SK-N-DZ (cell line): ENCODE measurements at regions not wholly inside any gene's neighbourhood (a gene's known extent, or its start where the extent isn't known, plus 50 kb on each side); places are given as distances from the start of the nearest gene placed in this dataset.

Experiments used
- DNase-seq: peaks from one replicate; pipeline ENCODE4 v3.0.0-alpha.2; 2015; ENCODE audit warnings: low spot score

DNA sequence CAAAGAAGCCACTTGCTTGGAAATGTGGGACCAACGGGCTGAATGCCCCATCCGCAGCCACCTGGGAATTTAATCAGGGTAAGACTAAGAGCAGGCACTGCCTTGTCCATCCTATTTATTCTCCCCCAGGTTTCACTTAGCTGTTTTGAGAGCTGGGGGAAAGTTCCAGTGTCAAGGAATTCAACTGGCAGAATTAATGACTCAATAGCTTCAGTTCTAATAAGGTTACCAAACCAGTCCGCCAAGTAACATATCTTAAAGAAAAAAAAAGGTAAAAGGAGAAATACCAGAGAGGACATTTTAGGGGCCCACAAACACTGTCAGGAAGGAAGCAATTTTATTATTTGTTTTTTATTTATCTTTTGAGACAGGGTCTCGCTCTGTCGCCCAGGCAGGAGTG, 157.6 kb upstream of the SOD1 start:
- DNase-seq: no peak

- DNase-seq: no peak
Measured at GRCh38 chr21:31500982-31501381, 156.9 kb upstream of the TIAM1 start.

- DNase-seq: no peak
Measured at GRCh38 chr21:31500071-31500470, 156.0 kb upstream of the TIAM1 start.

DNA sequence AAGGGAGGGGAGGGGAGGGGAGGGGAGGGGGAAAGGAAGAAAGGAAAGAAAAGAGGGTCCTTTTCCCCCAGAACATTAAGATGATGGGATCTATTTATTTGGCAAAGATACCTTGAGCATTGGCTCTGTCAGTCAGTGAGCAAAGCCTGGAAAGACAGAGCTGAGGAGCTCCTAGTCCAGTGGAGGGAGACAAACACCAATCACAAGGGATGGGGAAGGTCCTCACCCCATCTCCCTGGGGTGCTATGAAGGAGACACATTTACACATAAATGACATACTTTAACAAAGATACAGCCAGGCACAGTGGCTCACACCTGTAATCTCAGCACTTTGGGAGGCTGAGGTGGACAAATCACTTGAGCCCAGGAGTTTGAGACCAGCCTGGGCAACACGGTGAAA, 154.9 kb upstream of the TIAM1 start:
- DNase-seq: no peak

- DNase-seq: no peak
Measured at GRCh38 chr21:31497914-31498313, 153.9 kb upstream of the TIAM1 start.

DNA sequence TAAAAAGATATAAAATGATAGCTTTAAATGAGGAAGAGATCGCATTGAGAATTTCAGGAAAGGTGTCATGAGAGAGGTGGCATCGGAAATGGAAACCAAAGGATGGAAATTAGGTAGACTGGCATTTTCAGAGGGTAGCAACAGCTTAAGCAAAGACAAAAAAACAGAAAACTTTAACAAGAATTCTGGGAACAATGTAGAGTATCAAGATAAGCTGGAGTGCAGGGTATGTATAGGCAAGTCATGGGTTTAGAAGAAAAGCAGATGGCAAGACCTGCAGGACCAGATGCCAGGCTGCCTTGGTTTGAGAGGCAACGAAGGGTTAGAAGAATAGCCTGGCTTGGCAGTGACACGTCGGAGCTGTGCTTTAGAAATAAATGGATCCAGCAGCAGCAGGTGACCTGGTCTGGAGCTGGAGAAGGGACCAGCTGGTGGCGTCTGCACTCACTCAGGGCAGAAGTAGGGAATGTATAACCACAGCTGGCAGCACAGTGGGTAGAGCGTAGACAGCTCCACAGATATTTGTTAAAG, 149.4 kb upstream of the TIAM1 start:
- no peak for DNase-seq

DNA sequence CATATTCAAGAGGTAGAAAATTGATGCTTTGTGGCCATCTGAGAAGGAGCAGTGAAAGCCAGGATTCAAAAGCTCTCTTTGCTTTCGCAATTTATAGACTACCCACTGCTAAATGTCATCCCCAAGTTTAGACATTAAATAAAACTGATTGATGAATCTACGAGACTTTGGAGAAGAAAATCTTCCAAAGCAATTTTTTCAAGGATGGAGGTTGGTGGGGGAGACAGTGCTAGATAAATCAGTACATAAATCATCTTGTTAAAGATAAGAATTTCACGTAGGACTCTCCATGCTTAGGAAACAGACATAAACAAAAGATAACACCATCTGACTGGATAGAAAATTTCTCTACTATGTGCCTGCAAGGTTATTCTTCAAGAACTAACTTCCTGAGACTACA, 147.6 kb upstream of the TIAM1 start:
- DNase-seq: no peak

DNA sequence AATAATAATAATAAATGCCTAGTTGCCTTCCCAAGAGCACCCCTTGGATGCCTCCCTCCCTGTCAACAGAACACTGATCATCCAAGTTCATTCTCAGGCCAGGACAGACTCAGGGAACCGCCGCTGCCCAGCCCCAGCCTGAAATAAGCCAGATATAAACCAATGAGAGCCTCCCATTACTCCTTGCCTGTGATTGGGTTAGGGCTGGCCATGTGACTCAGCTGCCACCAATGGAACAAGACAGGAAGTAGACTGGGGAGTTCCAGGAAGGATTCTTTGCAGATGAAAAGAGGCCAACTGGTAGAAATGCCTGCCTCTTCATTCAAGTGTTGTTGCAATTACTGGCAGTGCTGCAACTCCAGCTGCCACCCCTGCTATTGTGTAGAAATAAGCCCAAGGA, 146.4 kb upstream of the TIAM1 start:
- no peak for DNase-seq

DNA sequence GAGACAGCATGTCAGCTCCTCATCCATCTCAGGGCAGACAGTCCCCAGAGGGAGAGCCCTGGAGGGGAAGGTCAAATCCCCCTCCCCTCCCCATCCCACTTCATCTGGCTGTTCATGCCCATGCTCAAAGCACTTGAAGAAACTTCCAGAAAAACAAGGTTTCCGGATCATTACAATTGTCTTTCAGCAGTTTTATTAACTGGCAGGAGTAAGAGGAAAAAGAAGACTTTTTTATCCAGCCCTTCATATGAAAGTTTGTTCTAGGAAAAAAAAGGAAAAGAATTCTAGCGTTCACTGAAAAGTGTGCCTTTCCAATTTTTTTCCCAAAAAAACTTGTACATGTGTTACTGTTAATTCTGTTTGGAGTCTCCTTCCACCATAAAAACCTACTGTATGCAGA, 145.7 kb upstream of the TIAM1 start:
- DNase-seq: no peak

DNA sequence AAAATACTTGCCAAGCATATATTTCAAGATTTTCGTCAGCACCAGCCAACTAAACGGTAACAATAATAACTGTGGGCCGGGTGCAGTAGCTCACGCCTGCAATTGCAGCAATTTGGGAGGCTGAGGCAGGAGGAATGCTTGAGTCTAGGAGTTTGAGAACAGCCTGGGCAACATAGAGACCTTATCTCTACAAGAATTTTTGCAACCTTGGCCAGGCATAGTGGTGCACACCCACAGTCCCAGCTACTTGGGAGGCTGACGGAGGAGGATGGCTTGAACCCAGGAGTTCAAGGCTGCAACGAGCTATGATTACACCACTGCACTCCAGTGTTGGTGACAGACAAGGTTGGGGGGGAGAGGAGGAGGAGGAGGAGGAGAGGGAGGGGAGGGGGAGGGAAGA, 145.0 kb upstream of the TIAM1 start:
- DNase-seq: no peak

DNA sequence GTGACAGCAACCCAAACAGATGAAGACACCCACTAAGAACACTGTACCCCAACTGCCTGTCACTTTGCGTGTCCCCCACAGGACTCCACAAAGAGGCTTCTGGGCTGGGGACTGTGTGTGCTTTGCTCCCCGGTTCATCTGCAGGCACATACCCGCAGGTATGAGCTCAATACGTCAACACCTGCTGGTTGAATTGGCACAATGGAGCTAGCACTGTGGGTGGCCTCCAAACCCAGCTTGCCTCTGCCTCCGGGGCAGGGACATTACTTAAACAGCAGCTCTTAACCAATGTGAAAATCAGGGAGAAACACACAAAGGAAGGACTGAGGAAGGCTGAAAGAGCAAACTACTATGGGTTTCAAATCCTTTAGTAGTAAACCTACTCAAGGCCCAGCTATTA, 140.2 kb upstream of the TIAM1 start:
- DNase-seq: no peak

- no peak for DNase-seq
Measured at GRCh38 chr21:31483146-31483545, 139.1 kb upstream of the TIAM1 start.

GRCh38 chr21:31482460-31482859, 138.4 kb upstream of the TIAM1 start:
- no peak for DNase-seq

DNA sequence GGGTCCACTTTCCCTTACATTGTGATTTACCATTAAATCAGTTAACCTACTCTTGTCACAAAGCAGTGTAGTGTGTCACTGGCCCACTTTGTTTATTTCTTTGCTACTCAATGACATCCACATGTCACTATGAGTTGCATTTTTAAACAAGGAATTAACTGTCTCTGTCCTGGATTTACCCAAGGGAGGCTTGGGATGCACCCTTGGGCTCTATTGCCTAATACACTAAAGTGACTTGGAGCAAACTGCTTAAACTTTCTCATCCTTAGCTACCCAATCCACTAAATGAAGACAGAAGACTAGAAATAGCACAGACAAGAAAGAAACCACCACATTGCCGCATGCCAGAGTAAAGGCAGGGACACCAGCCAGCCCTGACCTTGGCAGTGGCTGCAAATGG, 136.2 kb upstream of the TIAM1 start:
- no peak for DNase-seq

- DNase-seq: no peak
Measured at GRCh38 chr21:31479714-31480113, 135.7 kb upstream of the TIAM1 start.

DNA sequence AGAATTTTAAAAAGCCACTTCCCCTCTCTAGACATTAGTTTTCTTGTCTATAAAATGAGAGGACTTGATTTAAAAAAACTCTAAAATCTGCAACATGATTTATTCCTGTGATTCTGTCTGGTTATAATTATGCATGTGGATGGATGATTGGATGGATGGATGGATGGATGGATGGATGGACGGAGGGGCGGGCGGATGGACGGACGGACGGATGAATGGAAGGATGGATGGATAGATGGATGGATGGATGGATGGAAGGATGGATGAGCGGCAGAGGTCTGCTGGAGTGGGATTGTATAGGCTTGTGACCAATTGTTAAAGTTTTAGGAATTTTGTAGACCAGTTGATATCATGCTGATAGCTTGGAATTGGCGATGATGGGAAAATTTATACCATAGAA, 135.2 kb upstream of the TIAM1 start:
- DNase-seq: no peak

- DNase-seq: no peak
Measured at GRCh38 chr21:31476263-31477022, 132.4 kb upstream of the TIAM1 start.

GRCh38 chr21:31475223-31475622, 131.2 kb upstream of the TIAM1 start:
- DNase-seq: no peak

- DNase-seq: peak; percentile 17
Measured at GRCh38 chr21:31473685-31474345, 129.8 kb upstream of the TIAM1 start.

GRCh38 chr21:31471865-31472264, 127.8 kb upstream of the TIAM1 start:
- DNase-seq: no peak

GRCh38 chr21:31470896-31471694, 127.0 kb upstream of the TIAM1 start:
- no peak for DNase-seq

DNA sequence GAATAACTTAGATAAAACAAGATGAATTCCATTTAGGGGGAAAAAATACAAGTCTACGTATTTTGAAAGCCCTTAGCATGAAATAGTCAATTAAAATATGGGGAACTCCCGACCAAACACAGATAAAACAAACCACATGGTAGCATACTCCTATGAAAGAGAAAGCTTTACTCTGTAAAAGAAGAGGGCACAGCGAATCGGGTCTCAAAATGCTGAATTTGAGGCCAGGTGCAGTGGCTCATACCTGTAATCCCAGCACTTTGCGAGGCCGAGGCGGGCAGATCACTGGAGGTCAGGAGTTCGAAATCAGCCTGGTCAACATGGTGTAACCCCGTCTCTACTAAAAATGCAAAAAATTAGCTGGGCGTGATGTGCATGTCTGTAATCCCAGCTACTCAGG, 116.9 kb upstream of the TIAM1 start:
- no peak for DNase-seq
